H1 (cell line): ENCODE measurements at regions not wholly inside any gene's neighbourhood (a gene's known extent, or its start where the extent isn't known, plus 50 kb on each side); places are given as distances from the start of the nearest gene placed in this dataset.

Experiments
- KDM4A ChIP-seq: IDR thresholded peaks from one replicate; pipeline ENCODE4 v1.7.1; 2012; ENCODE audit warnings: low read depth, mild to moderate bottlenecking, moderate library complexity, low read length, inconsistent platforms; ENCODE audit not compliant: severe bottlenecking
- MAFK ChIP-seq: IDR thresholded peaks from 2 replicates; pipeline ENCODE4 v1.6.1; 2012; ENCODE audit warnings: low read depth, mild to moderate bottlenecking, improper control_type of control experiment, low read length
- SAP30 ChIP-seq: fragments of 300-600 bp; sonication (generic); IDR thresholded peaks from 2 replicates; pipeline ENCODE4 v1.7.1; 2012; ENCODE audit warnings: low read length, moderate library complexity, mild to moderate bottlenecking, inconsistent platforms; ENCODE audit not compliant: insufficient read depth, insufficient replicate concordance

GRCh38 chr10:53387562-53387961 lies 615.0 kb upstream of the MBL2 start (continued):
- TF ChIP-seq MAFK (no peak), SAP30 (no peak), KDM4A (no peak)
